Astrocyte of the cerebellum (primary cell): ENCODE measurements at regions not wholly inside any gene's neighbourhood (a gene's known extent, or its start where the extent isn't known, plus 50 kb on each side); places are given as distances from the start of the nearest gene placed in this dataset.

Experiments
- DNase-seq: peaks from one replicate; pipeline ENCODE4 v3.0.0-alpha.2; 2011; ENCODE audit warnings: low read depth
- H3K4me3 ChIP-seq: 2 replicates; pipeline ENCODE4 v1.5.1; 2011; ENCODE audit warnings: mild to moderate bottlenecking, low read depth, low read length, moderate library complexity
- in situ Hi-C: cut with HindIII; loops from 2 replicates; pipeline ENCODE4 v1.10.0; 2017; ENCODE audit warnings: low sequenced_read_pairs
- TF ChIP-seq, protein P1 (sequence below): IDR thresholded peaks from 2 replicates; pipeline ENCODE4 v1.5.1; 2012; ENCODE audit warnings: low read length, low read depth, moderate library complexity, mild to moderate bottlenecking; ENCODE audit errors: missing control alignments

GRCh38 chr15:69696946-69697345 is 244.3 kb downstream of the RPLP1 start:
- no peak for DNase-seq
- TF ChIP-seq, protein P1, sequence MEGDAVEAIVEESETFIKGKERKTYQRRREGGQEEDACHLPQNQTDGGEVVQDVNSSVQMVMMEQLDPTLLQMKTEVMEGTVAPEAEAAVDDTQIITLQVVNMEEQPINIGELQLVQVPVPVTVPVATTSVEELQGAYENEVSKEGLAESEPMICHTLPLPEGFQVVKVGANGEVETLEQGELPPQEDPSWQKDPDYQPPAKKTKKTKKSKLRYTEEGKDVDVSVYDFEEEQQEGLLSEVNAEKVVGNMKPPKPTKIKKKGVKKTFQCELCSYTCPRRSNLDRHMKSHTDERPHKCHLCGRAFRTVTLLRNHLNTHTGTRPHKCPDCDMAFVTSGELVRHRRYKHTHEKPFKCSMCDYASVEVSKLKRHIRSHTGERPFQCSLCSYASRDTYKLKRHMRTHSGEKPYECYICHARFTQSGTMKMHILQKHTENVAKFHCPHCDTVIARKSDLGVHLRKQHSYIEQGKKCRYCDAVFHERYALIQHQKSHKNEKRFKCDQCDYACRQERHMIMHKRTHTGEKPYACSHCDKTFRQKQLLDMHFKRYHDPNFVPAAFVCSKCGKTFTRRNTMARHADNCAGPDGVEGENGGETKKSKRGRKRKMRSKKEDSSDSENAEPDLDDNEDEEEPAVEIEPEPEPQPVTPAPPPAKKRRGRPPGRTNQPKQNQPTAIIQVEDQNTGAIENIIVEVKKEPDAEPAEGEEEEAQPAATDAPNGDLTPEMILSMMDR: no peak
- H3K4me3 ChIP-seq: no peak overlapping the region
- in situ Hi-C loops: no loop called here

GRCh38 chr15:69697916-69698315 is 245.3 kb downstream of the RPLP1 start:
- no peak for DNase-seq
- H3K4me3 ChIP-seq: no peak overlapping the region
- TF ChIP-seq, protein P1: no peak
- in situ Hi-C loops: no loop called here

GRCh38 chr15:69699096-69699495 is 246.5 kb downstream of the RPLP1 start:
- in situ Hi-C loops: no loop called here
- no peak overlapping the region for H3K4me3 ChIP-seq
- DNase-seq: no peak
- TF ChIP-seq, protein P1: no peak

GRCh38 chr15:69700380-69700779 is 247.8 kb downstream of the RPLP1 start:
- TF ChIP-seq, protein P1: no peak
- DNase-seq: no peak
- in situ Hi-C loops: no loop called here
- no peak overlapping the region for H3K4me3 ChIP-seq

DNA sequence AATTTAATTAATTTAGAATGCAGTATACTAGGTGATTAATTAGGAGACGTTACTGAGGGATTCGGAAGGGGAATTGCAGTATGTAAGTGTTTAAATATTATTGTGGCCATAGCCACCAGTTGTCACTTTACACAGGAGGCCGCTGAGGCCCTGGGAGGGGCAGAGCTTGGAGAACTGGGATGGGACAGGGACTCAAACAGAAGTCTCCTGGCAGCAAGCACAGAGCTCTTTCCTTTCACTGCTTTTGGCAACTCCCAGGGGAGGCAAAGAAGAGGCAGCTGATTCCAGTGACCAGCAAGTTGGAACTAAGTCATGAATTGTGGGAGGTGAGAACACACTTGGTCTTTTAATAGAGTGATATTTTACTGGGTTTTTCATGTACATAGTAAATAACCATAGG is 248.6 kb downstream of the RPLP1 start:
- no peak for DNase-seq
- TF ChIP-seq, protein P1: no peak
- in situ Hi-C loops: no loop called here
- no peak overlapping the region for H3K4me3 ChIP-seq

GRCh38 chr15:69703532-69704187 is 251.0 kb downstream of the RPLP1 start:
- DNase-seq: peak; percentile 63
- in situ Hi-C loops: no loop called here
- no peak overlapping the region for H3K4me3 ChIP-seq
- TF ChIP-seq, protein P1: no peak

DNA sequence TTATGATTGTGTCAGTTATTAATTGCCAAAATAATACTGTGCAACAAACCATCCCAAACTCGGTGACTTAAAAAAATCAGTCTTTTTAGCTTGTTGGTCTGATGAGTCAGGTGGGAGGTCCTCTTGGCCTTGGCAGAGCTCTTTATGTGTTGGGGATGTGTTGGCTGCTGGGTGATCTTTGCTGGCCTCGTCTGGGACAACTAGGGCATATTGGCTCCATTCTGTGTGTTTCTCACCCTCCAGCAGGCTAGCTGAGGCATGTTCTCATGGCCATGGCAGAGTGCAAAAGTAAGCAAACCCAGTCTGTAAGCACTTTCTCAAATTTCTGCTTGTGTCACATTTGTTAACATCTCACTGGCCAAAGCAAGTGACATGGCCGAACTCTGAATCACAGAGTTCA is 251.6 kb downstream of the RPLP1 start:
- no peak overlapping the region for H3K4me3 ChIP-seq
- no peak for DNase-seq
- in situ Hi-C loops: no loop called here
- TF ChIP-seq, protein P1: no peak
